ENCODE measurements at regions not wholly inside any gene's neighbourhood (a gene's known extent, or its start where the extent isn't known, plus 50 kb on each side); places are given as distances from the start of the nearest gene placed in this dataset.

DNA sequence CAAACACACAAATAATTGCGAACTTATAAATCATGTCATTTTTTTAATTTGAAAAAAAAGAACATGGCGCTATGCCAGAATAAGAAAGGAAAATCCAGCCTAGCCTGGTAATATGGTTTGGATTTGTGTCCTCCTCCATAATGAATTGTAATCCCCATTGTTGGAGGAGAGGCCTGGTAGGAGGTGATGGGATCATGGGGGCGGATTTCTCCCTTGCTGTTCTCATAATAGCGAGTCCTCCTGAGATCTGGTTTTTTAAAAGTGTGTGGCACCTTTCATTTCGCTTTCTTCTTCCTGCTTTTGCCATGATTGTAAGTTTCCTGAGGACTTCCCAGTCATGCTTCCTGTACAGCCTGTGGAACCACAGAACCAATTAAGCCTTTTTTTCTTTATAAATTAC, 65.9 kb upstream of the TANC2 start:
- TF ChIP-seq CTCF (IDR thresholded peaks at IDR 0.05) (no peak), POLR2A (IDR thresholded peaks at IDR 0.05) (no peak)
